Thymus (tissue), 11 donors: ENCODE measurements at regions not wholly inside any gene's neighbourhood (a gene's known extent, or its start where the extent isn't known, plus 50 kb on each side); places are given as distances from the start of the nearest gene placed in this dataset.
"Not testable (repeated sequence)": the region's sequence is repeated elsewhere in the genome, so short reads cannot be mapped to it uniquely, and the experiment has no call there.

ENCODE experiments used
- DNase-seq, 9 donors: peaks; one replicate each; pipeline ENCODE4 v3.0.0-alpha.2; 2013; ENCODE audit warnings: low spot score in 9 of 9, low read depth in 6 of 9, missing footprints in 1 of 9
- H3K27ac ChIP-seq, 2 donors: one replicate each; pipeline ENCODE4 v1.5.1; 2013; ENCODE audit warnings: control low read depth in 1 of 2, low read depth in 1 of 2, low read length in 1 of 2, mild to moderate bottlenecking in 1 of 2, moderate library complexity in 1 of 2
- H3K27me3 ChIP-seq, 2 donors: one replicate each; pipeline ENCODE4 v1.5.1; 2013; ENCODE audit warnings: low read length in 1 of 2; ENCODE audit not compliant: control insufficient read depth in 2 of 2, insufficient read depth in 1 of 2
- H3K36me3 ChIP-seq, 2 donors: one replicate each; pipeline ENCODE4 v1.5.1; 2013; ENCODE audit warnings: low read length in 1 of 2, mild to moderate bottlenecking in 1 of 2, moderate library complexity in 1 of 2; ENCODE audit not compliant: control insufficient read depth in 2 of 2, insufficient read depth in 2 of 2
- H3K4me1 ChIP-seq, 2 donors: one replicate each; pipeline ENCODE4 v1.5.1; 2013; ENCODE audit warnings: low read length in 2 of 2; ENCODE audit not compliant: control insufficient read depth in 2 of 2, insufficient read depth in 2 of 2
- H3K4me3 ChIP-seq, 2 donors: one replicate each; pipeline ENCODE4 v1.5.1; 2013; ENCODE audit warnings: low read length in 2 of 2, control low read depth in 1 of 2, mild to moderate bottlenecking in 1 of 2
- H3K9me3 ChIP-seq, 2 donors: one replicate each; pipeline ENCODE4 v1.5.1; 2013; ENCODE audit warnings: low read length in 1 of 2, mild to moderate bottlenecking in 1 of 2; ENCODE audit not compliant: control insufficient read depth in 2 of 2, insufficient read depth in 1 of 2
- WGBS: extraction: QIAGEN DNeasy Blood & Tissue Kit; methylation state at CpG from one replicate; pipeline ENCODE4 v1.1.7; 2013; 5-methylcytosine and 5-hydroxymethylcytosine counted together
- donor health status: healthy.

DNA sequence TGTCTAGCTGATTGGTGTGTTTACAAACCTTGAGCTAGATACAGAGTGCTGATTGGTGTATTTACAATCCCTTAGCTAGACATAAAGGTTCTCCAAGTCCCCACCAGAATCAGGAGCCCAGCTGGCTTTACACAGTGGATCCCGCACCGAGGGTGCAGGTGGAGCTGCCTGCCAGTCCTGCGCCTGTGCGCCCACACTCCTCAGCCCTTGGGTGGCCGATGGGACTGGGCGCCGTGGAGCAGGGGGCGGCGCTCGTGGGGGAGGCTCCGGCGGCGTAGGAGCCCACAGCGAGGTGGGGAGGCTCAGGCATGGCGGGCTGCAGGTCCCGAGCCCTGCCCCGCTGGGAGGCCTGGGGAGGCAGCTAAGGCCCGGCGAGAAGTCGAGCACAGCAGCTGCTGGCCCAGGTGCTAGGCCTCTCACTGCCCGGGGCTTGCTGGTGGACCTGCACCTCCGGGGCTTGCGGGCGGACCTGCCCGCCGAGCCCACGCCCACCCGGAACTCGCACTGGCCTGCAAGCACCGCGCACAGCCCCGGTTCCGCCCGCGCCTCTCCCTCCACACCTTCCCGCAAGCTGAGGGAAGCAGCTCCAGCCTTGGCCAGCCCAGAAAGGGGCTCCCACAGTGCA lies 51.0 kb upstream of the CDYL start:
- not testable (repeated sequence) for H3K27ac ChIP-seq, H3K4me1 ChIP-seq
- WGBS = 98% methylated on average over 36 of the region's 36 CpGs

DNA sequence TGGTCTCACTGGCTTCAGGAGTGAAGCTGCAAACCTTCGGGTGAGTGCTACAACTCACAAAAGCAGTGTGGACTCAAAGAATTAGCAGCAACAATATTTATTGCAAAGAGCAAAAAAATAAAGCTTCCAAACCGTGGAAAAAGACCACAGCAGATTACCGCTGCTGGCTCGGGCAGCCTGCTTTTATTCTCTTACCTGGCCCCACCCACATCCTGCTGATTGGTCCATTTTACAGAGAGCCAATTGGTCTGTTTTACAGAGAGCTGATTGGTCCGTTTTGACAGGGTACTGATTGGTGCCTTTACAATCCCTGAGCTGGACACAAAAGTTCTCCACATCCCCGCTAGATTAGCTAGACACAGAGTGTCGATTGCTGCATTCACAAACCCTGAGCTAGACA lies 51.5 kb upstream of the CDYL start:
- DNase-seq, H3K27me3 ChIP-seq, H3K36me3 ChIP-seq, H3K9me3 ChIP-seq, H3K27ac ChIP-seq, H3K4me1 ChIP-seq, H3K4me3 ChIP-seq: not testable (repeated sequence)
- WGBS = 96% methylated on average over 7 of the region's 7 CpGs

More for the DNA sequence above, 51.0 kb upstream of the CDYL start:
- not testable (repeated sequence) for H3K36me3 ChIP-seq, H3K27me3 ChIP-seq, H3K4me3 ChIP-seq, H3K9me3 ChIP-seq, DNase-seq

DNA sequence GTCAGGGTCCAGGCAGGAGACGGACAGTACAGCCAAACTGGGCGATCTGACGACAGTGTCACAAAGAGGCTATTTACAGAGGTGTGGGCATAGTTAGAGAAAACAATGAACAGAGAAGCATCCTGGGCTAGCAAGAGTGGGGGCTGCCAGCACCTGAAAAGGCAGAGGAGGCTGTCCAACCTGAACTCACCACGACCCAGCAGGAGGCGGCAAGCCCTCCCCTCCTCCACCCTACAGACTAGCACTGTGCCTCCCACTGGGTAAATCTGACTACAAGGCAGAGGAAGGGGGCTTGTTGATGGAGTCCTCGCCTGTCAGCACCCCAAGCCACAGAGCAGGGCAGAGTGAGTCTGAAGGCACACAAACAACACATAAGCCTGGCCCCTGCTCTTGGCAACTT lies 52.8 kb upstream of the CDYL start:
- DNase-seq = no peak
- Histone ChIP-seq H3K9me3 (no peaks in the 10 kb centered on the region), H3K4me1 (no peaks in the 10 kb centered on the region), H3K4me3 (no peak overlapping the region), H3K27ac (no peak overlapping the region), H3K36me3 (no peaks in the 10 kb centered on the region), H3K27me3 (no peaks in the 10 kb centered on the region)
- 76% methylated on average over 6 of the region's 6 CpGs for WGBS

DNA sequence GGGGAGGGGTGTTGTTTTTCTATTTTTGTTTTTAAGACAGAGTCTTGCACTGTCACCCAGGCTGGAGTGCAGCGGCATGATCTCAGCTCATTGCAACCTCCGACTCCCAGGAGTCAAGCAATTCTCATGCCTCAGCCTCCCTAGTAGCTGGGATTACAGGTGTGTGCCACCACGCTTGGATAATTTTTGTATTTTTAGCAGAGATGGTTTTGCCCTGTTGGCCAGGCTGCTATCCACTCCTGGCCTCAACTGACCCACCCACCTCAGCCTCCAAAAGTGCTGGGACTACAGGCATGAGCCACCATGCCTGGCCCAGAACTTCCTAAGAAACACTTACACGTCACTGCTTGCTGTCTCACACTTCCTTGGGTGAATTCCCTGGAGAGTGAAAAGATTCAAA lies 54.8 kb upstream of the CDYL start:
- H3K9me3 ChIP-seq, H3K27ac ChIP-seq, H3K4me3 ChIP-seq, H3K4me1 ChIP-seq, DNase-seq, H3K36me3 ChIP-seq, H3K27me3 ChIP-seq: not testable (repeated sequence)
- 97% methylated on average over 4 of the region's 4 CpGs for WGBS

DNA sequence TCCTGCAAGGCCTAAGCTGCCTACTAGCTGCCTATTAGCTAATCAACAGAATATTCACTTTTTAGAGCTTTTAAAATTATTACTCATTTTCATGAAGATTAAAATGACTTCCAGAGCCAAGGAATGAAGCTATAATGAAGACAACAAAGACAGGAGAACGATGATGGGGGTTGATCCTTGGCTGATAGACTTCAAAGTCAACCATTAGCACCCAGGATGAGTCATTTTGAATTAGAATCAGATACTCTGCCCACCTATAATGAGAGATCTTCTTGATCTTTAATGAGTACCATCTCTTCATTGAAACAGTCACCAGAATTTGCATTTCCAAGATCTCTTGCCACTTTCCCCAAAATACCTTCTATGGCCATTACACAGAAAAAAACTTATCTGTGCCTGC lies 56.7 kb upstream of the CDYL start:
- no peak for DNase-seq
- H3K27me3 ChIP-seq = no peaks in the 10 kb centered on the region
- no peaks in the 10 kb centered on the region for H3K9me3 ChIP-seq
- no peaks in the 10 kb centered on the region for H3K4me1 ChIP-seq
- 83% methylated on average over 1 of the region's 1 CpG for WGBS
- no peak overlapping the region for H3K4me3 ChIP-seq
- no peak overlapping the region for H3K27ac ChIP-seq
- no peaks in the 10 kb centered on the region for H3K36me3 ChIP-seq

DNA sequence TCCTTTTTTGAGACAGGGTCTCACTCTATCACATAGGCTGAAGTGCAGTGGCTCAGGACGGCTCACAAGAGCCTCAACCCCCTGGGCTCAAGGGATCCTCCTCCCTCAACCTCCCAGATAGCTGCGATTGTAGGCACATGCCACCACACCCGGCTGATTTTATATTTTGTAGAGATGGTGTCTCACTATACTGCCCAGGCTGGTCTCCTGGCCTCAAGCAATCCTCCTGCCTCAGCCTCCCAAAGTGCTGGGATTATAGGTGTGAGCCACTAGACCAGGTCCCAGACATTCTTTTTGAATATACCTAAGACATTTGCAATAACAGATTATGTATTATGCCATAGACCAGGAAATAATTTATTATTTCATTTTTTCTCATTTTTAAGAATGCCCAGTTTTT lies 58.3 kb upstream of the CDYL start:
- Histone ChIP-seq H3K9me3 (no peaks in the 10 kb centered on the region), H3K4me1 (no peaks in the 10 kb centered on the region), H3K36me3 (no peaks in the 10 kb centered on the region), H3K27me3 (no peaks in the 10 kb centered on the region), H3K27ac (no peak overlapping the region), H3K4me3 (no peak overlapping the region)
- DNase-seq = no peak
- 96% methylated on average over 3 of the region's 3 CpGs for WGBS

DNA sequence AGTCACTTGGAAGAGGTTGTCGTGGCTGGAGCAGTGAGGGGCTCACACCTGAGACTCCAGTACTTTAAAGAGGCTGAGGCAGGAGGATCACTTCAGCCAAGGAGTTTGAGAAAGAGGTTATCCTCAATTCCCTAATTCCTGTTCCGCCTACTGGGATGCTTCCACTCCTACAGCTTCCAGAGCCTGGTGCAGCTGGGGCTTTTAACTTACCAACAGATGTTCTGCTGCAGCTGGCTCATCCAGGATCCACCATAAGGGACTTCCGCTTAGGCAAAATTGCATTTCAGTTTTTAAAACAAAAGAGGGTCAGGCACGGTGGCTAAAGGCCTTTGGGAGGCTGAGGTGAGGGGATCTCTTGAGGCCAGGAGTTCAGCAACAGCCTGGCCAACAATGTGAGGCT lies 59.1 kb upstream of the CDYL start:
- Histone ChIP-seq H3K27ac (no peak overlapping the region), H3K36me3 (no peaks in the 10 kb centered on the region), H3K4me3 (no peak overlapping the region), H3K4me1 (no peaks in the 10 kb centered on the region), H3K9me3 (peaks cover 0 to 1% of the 10 kb centered on the region in 2 donors), H3K27me3 (no peaks in the 10 kb centered on the region)
- DNase-seq = no peak
- 96% methylated on average over 4 of the region's 4 CpGs for WGBS

DNA sequence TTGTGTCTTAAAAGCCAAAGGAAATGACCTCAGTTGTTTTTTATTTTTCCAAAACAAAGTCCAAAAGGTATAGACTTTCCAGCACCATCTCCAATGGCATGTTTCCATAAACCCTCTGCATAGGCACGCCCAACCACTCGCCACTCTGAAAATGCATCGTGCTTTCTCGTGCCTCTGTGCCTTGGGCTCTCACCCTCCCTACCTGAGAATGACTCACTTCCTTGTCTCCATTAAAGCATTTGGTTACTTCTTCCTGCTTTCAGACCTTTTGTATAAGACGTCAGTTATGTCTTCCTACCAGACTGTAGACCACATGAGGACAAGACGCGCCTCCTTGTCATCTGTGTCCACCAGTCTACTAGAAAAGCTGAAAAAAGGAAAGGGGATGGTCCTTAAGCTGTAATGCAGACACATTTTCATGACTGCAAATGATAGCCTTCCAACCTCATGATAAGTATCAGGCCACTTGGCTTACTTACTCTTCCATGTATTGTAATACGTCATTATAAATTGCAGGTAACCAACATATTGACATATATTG lies 61.2 kb upstream of the CDYL start:
- Histone ChIP-seq H3K27ac (no peak overlapping the region), H3K9me3 (peaks cover 0 to 1% of the 10 kb centered on the region in 2 donors), H3K27me3 (no peaks in the 10 kb centered on the region), H3K4me3 (no peak overlapping the region), H3K4me1 (no peaks in the 10 kb centered on the region), H3K36me3 (no peaks in the 10 kb centered on the region)
- 82% methylated on average over 8 of the region's 8 CpGs for WGBS
- DNase-seq = no peak

DNA sequence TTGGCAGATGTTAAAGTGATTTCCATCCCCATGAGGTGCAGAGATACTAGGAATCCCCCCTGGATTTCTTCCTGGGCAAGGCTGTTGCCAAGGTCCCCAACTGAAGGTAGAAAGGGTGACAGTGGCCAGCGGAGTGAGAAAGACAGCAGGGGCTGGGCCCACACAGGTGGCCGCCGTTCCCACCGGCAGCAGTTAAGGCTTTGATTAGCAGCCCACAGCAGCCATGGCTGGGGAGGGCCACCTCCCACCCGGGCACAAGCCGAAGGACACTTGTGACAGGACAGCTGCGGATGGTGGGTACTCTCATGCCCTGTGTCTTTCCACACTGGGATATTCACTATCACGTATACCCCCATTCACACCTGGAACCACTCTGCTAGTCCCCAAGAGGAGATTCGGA lies 63.9 kb upstream of the CDYL start:
- Histone ChIP-seq H3K9me3 (peaks cover 0 to 1% of the 10 kb centered on the region in 2 donors), H3K27ac (no peak overlapping the region), H3K4me1 (no peaks in the 10 kb centered on the region), H3K36me3 (no peaks in the 10 kb centered on the region), H3K4me3 (no peak overlapping the region), H3K27me3 (no peaks in the 10 kb centered on the region)
- DNase-seq = no peak
- 98% methylated on average over 9 of the region's 9 CpGs for WGBS
